HuH-7 (cell line): ENCODE measurements at regions not wholly inside any gene's neighbourhood (a gene's known extent, or its start where the extent isn't known, plus 50 kb on each side); places are given as distances from the start of the nearest gene placed in this dataset.
"Not testable (repeated sequence)": the region's sequence is repeated elsewhere in the genome, so short reads cannot be mapped to it uniquely, and the experiment has no call there.

Experiments used
- DNase-seq: peaks from one replicate; pipeline ENCODE4 v3.0.0; 2011; ENCODE audit warnings: low spot score

DNA sequence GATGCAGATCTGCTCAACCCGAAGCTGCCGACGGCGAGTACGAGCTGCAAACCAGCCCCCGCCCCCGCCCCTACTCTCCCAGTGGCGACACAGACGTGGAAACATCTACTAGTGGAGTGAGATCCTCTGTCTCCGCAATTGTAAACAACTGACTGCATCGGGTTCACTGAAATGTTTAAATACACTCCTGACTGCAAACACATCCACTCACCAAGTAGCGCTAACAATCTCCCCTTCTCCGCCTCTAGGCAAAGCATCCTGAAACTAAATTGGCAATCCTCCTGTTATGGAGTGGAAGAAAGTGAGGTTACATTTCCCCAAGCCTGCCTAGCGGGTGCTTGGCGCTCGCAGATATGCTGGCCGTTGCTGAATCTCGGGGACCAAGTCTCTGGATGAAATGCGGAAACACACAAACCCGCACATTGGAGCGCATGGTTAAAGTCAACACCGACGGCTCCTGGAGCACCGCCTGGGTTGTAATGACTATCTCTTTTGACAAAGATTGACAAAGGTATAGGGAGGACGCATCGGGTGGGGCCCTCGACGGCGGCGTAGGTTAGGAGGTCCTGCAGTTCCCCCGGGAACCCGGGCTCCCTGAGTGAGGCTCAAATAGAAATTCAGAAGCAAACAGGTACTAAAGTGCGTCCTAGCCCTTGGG lies 117.0 kb upstream of the TEX13C start:
- DNase-seq: no peak

DNA sequence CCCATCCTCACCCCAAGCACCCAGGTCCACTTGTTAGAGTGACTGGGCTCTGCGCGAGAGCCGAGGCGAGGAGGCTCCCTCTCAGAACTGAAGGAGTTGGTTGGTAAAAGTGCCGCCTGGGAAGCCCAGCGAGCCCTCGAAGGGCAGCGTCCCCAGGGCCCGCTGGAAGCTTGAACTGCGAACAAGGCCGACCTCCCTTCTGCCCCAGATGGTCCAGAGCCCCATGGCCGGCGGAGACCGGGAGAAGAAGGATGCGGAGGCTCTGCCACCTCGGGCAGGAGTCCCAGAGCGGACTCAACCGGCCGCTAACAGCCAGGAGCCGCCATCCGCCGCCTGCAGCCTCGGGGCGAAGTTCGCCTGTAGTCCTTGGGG lies 116.3 kb upstream of the TEX13C start:
- no peak for DNase-seq

DNA sequence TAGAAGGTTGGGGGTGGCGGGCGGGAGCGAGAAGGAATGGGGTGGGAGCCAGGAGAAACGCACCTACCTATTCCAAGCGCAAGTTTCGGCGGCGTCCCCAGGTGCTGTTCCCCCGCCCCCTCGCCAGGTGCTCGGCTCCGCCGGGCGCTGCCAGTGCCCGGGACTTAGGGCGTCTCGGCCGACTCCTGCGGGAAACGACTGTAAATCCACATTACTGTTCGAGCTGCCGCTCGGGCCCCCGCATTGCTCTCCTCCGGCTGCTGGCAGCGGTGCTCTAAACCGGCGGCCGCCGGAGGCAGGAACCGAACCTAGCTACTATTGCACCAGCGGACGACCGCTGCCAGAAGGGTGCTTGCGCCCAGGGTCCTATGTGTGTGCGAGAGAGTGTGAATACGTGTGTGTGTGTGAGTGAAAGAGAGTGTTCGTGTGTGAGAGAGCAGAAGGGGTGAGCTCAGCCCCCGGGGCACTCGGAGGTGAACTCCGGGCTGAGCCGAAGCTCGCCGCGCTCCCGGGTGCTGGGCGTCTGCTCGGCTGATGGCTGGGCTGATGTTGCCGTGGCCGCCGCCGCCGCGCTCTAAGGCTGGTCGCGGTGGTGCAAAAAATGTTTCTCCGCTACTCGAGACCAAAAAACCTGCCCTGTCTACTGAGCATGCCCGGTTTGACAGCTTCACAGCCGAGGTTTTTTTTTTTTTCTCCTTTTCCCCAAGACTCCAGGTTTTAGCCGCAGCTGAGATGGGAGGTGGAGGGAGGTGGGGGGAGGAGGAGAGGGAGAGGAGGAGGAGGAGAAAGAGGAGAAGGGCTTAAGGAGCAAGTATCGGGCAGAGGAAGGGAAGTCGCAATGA lies 115.7 kb upstream of the TEX13C start:
- DNase-seq: no peak

DNA sequence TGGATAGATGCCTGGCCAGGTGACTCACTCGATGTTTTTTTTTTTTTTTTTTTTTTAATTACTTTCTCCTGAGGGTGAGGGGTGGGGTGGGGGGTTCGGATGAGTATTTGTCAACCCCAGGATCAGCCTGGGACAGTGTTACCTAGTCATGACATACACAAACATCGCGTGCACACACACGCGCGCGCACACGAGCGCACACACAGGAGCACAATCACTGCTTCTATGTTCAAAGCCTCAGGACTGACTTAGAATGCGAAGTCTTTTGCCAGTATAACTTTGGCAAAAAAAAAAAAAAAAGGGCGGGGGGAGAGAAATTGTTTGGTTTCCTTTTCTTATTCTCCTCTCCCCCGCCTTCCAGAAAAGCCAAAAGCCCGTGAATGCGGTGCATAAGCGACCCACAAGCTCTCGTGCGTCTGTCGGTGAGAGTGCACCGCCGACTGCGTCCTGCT lies 115.0 kb upstream of the TEX13C start:
- DNase-seq: no peak

DNA sequence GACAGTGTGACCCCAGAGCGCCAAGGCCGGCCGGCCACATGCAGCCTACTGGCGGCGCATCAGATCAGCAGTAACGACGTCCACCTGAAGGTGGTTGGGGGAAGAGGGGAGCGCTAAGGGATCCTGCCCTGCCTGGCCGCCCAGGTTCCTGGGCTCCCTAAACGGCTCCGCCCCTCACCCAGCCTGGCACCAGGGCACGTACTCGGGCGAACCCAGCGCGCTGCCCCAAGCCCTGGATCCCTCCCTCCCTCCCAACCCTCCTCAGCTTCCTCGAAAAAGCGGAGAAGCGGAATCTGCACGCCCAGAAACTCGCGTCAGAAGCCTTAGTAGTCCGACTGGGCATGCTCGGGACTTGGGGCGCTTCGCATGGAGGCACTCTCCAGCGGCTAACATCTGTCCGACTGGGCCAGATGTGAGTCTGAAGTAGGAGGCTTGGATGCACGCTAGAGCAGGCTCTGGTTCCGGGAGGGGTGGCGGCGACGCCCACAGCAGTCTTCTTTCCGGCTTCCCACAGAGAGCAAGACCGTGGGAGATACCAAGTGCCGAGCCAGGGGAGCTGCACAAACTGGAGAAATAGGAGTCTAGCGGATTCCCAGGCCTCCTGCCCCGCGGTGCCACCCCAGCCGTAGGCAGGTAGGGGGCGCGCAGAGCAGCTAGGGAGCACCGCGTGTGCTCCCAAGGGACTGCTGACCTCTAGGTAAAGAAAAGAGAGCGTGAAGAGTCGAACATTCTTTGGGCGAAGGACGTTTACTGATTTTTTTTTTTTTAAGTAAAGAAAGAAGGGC lies 114.3 kb upstream of the TEX13C start:
- peak; percentile 25 for DNase-seq

- DNase-seq: no peak
Measured at GRCh38 chrX:125205918-125206665, 113.6 kb upstream of the TEX13C start.

GRCh38 chrX:125210146-125210545 lies 109.5 kb upstream of the TEX13C start:
- DNase-seq: no peak

DNA sequence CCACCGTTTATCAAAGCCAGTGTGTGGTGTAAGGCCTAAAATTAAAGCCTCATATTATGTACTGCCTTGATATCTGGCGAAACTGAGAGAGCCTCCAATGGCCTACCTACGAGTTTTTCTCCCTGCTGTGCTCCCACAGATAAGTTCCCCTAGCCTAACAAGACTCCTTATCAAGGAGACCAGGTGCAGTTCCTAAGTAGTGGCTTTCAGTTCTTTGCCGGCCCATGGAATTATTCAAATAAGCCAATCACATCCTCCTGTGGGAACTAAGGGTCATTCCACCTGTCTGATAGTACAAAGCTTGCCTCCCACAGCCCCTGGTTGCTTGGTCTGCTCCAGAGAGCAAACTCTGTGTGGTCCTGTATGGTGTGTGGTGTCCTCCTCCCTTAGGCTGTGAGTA lies 99.8 kb upstream of the TEX13C start:
- no peak for DNase-seq

- no peak for DNase-seq
Measured at GRCh38 chrX:125236955-125237354, 82.7 kb upstream of the TEX13C start.

- DNase-seq: no peak
Measured at GRCh38 chrX:125248931-125249330, 70.7 kb upstream of the TEX13C start.

DNA sequence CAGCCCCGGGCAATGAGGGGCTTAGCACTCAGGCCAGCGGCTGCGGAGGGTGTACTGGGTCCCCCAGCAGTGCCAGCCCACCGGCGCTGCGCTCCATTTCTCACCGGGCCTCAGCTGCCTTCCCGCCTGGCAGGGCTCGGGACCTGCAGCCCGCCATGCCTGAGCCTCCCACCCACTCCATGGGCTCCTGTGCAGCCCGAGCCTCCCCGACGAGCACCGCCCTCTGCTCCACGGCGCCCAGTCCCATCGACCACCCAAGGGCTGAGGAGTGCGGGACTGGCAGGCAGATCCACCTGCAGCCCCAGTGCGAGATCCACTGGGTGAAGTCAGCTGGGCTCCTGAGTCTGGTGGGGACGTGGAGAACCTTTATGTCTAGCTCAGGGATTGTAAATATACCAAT lies 63.9 kb upstream of the TEX13C start:
- not testable (repeated sequence) for DNase-seq

DNA sequence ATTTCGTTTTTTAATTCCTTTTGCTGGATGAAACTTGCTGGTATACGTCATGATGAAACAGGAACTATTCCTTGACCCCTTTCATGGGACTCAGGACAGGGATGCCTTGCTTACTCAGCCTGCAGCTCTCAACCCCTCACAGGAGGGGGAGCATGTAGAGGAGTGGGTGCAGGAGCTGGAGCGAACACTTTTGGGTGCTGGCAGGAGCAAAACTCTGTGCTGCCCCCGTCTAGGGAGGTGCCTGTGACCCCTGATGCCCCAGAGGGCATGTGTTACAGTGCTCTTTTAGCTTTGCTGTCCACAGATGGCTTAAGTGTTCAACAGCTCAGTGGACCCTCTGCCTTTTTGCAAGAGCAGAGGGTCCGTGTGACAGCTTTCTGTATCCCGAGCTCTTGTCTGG lies 56.8 kb upstream of the TEX13C start:
- DNase-seq: no peak

DNA sequence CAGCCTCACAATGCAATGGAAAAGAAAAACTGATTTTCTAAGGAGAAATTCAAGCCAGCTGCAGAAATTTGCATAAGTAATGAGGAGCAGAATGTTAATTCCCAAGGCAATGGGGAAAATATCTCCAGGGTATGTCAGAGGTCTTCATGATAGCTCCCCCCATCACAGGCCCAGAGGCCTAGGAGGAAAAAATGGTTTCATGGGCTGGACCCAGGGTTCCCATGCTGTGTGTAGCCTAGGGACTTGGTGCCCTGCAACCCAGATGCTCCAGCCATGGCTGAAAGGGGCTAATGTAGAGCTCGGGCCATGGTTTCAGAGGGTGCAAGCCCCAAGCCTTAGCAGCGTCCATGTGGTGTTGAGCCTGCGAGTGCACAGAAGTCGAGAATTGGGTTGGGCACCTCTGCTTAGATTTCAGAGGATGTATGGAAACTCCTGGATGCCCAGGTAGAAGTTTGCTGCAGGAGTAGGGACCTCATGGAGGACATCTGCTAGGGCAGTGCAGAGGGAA lies 53.5 kb upstream of the TEX13C start:
- DNase-seq: no peak
